ENCODE measurements at regions not wholly inside any gene's neighbourhood (a gene's known extent, or its start where the extent isn't known, plus 50 kb on each side); places are given as distances from the start of the nearest gene placed in this dataset.

DNA sequence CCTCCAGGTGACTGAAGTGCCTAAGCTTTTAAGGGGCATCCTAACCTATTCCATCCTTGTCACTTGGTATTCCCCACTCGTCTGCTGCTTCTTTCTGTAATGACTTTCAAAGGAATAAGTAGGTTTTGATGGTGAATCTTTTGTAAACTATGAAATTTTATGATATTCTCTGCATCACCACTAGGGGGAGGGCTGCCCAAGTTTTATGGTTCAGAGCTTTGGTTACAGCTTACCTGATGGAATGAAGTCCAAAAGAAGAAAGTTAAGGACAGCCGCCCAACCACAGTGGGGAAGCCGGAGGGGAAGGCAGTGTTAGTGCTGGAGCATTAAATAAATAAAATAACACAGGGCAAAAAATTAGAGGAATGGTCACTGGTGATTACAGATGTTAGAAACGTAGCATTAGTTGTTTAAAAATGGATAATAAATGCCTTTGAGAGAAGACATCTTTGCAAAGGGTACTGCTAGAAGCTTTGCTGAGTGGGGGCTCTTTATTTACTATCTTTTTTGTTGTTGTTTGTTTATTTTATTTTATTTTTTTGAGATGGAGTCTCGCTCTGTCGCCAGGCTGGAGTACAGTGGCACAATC is 204.9 kb downstream of the GBA3 start:
- no peak overlapping the region for H3K27ac ChIP-seq (ENCODE audit: low read depth in 1 of 2, low read length in 2 of 2)
- TF ChIP-seq, protein P1, sequence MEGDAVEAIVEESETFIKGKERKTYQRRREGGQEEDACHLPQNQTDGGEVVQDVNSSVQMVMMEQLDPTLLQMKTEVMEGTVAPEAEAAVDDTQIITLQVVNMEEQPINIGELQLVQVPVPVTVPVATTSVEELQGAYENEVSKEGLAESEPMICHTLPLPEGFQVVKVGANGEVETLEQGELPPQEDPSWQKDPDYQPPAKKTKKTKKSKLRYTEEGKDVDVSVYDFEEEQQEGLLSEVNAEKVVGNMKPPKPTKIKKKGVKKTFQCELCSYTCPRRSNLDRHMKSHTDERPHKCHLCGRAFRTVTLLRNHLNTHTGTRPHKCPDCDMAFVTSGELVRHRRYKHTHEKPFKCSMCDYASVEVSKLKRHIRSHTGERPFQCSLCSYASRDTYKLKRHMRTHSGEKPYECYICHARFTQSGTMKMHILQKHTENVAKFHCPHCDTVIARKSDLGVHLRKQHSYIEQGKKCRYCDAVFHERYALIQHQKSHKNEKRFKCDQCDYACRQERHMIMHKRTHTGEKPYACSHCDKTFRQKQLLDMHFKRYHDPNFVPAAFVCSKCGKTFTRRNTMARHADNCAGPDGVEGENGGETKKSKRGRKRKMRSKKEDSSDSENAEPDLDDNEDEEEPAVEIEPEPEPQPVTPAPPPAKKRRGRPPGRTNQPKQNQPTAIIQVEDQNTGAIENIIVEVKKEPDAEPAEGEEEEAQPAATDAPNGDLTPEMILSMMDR (IDR thresholded peaks at IDR 0.05), result peak; percentile 72
- intact Hi-C loops (cut with DNase I, micrococcal nuclease), result loop anchor here in 1 of 2 experiments (2.0 kb wide), 1 partner anchor 1521 kb away; no protein-coding TSS in a partner anchor
- H3K36me3 Mint-ChIP-seq (ENCODE audit: low read depth), result no peaks in the 10 kb centered on the region
- peaks cover 6% of the 10 kb centered on the region for H3K27me3 Mint-ChIP-seq
- CTCF ChIA-PET, result no interaction called here
- DNase-seq (peak in 5 of 14 experiments; percentile 2 to 26 (median 12)), ATAC-seq (ENCODE audit: poor library complexity) (no peak)
- H3K4me1 Mint-ChIP-seq (ENCODE audit: low read depth), result no peaks in the 10 kb centered on the region
- H3K36me3 ChIP-seq (ENCODE audit: insufficient read depth, low read length), result no peaks in the 10 kb centered on the region
- no peak overlapping the region for H3K4me3 Mint-ChIP-seq
- H3K27ac Mint-ChIP-seq, result no peak overlapping the region
- no peaks in the 10 kb centered on the region for H3K9me3 ChIP-seq (ENCODE audit: control insufficient read depth in 1 of 2, insufficient read depth in 1 of 2, low read length in 2 of 2)
- no peaks in the 10 kb centered on the region for H3K4me1 ChIP-seq (ENCODE audit: insufficient read depth, low read length)
- H3K4me3 ChIP-seq (ENCODE audit: low read length), result no peak overlapping the region
- POLR2A ChIA-PET, result no interaction called here
- H3K27me3 ChIP-seq (ENCODE audit: control insufficient read depth in 1 of 2, insufficient read depth in 2 of 2, low read length in 2 of 2), result no peaks in the 10 kb centered on the region
- H3K9me3 Mint-ChIP-seq, result no peaks in the 10 kb centered on the region

DNA sequence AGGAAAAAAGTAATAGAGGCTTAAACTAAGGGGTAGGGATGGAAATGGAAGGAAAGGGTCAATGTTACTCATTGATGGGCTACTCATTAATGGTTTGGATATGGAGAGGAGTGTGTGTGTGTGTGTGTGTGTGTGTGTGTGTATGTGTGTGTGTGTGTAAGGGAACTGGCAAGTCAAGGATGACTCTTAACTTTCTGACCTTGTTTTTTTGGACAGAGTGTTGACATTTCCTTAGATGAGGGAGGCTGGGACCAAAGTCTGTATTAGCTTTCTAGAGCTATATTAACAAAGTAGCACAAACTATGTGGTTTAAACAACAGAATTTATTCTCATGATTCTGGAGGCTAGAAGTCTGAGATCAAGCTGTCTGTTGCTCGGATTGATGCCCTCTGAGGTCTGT is 202.7 kb downstream of the GBA3 start:
- Mint-ChIP-seq H3K4me1 (ENCODE audit: low read depth) (no peaks in the 10 kb centered on the region), H3K27ac (no peak overlapping the region), H3K27me3 (peaks cover 6% of the 10 kb centered on the region), H3K9me3 (no peaks in the 10 kb centered on the region), H3K4me3 (no peak overlapping the region), H3K36me3 (ENCODE audit: low read depth) (no peaks in the 10 kb centered on the region)
- ATAC-seq (ENCODE audit: poor library complexity) (no peak), DNase-seq (no peak)
- H3K36me3 ChIP-seq (ENCODE audit: insufficient read depth, low read length), result no peaks in the 10 kb centered on the region
- no peak overlapping the region for H3K4me3 ChIP-seq (ENCODE audit: low read length)
- intact Hi-C loops (cut with DNase I, micrococcal nuclease), result no loop called here
- ChIA-PET CTCF (no interaction called here), POLR2A (no interaction called here)
- no peak overlapping the region for H3K27ac ChIP-seq (ENCODE audit: low read depth in 1 of 2, low read length in 2 of 2)
- no peaks in the 10 kb centered on the region for H3K27me3 ChIP-seq (ENCODE audit: control insufficient read depth in 1 of 2, insufficient read depth in 2 of 2, low read length in 2 of 2)
- H3K9me3 ChIP-seq (ENCODE audit: control insufficient read depth in 1 of 2, insufficient read depth in 1 of 2, low read length in 2 of 2), result peaks cover 0 to 4% of the 10 kb centered on the region in 2 experiments
- TF ChIP-seq, protein P1 (IDR thresholded peaks at IDR 0.05), result no peak
- no peaks in the 10 kb centered on the region for H3K4me1 ChIP-seq (ENCODE audit: insufficient read depth, low read length)

DNA sequence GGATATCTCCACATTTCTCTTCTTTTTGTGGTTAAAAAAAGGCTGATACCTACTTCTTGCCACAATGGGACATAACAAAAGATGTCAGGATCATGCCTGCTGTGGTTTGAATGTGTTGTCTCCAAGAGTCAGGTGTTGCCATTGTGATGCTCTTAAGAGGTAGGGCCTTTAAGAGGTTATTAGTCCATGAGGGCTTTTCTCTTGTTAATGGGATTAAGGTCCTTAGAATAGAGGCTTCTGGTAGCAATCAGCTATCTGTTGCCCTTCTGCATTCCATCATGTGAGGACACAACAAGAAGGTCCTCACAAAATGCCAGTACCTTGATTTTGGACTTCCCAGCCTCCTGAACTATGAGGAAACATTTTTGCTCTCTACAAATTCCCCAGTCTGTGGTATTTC is 191.4 kb downstream of the GBA3 start:
- DNase-seq (no peak), ATAC-seq (ENCODE audit: poor library complexity) (no peak)
- H3K36me3 ChIP-seq (ENCODE audit: insufficient read depth, low read length), result no peaks in the 10 kb centered on the region
- Mint-ChIP-seq H3K27ac (no peak overlapping the region), H3K4me1 (ENCODE audit: low read depth) (no peaks in the 10 kb centered on the region), H3K27me3 (no peaks in the 10 kb centered on the region), H3K9me3 (peaks cover 3% of the 10 kb centered on the region), H3K36me3 (ENCODE audit: low read depth) (no peaks in the 10 kb centered on the region), H3K4me3 (no peak overlapping the region)
- CTCF ChIA-PET, result no interaction called here
- H3K4me1 ChIP-seq (ENCODE audit: insufficient read depth, low read length), result no peaks in the 10 kb centered on the region
- TF ChIP-seq, protein P1 (IDR thresholded peaks at IDR 0.05), result no peak
- no peaks in the 10 kb centered on the region for H3K9me3 ChIP-seq (ENCODE audit: control insufficient read depth in 1 of 2, insufficient read depth in 1 of 2, low read length in 2 of 2)
- POLR2A ChIA-PET, result no interaction called here
- H3K27me3 ChIP-seq (ENCODE audit: control insufficient read depth in 1 of 2, insufficient read depth in 2 of 2, low read length in 2 of 2), result no peaks in the 10 kb centered on the region
- H3K27ac ChIP-seq (ENCODE audit: low read depth in 1 of 2, low read length in 2 of 2), result no peak overlapping the region
- intact Hi-C loops (cut with DNase I, micrococcal nuclease), result no loop called here
- no peak overlapping the region for H3K4me3 ChIP-seq (ENCODE audit: low read length)

All from CD4-positive, alpha-beta T cell (primary cell).